Thoracic aorta (tissue), 2 donors: ENCODE measurements at regions not wholly inside any gene's neighbourhood (a gene's known extent, or its start where the extent isn't known, plus 50 kb on each side); places are given as distances from the start of the nearest gene placed in this dataset.

ENCODE experiments used
- ATAC-seq: fragments of 150-250 bp; one replicate; pipeline ENCODE4 v1.8.0; 2017; ENCODE audit warnings: low read depth; ENCODE audit not compliant: insufficient number of reproducible peaks, low FRiP score
- DNase-seq: peaks from one replicate; pipeline ENCODE4 v3.0.0-alpha.2; 2020; ENCODE audit warnings: low spot score
- H3K27ac ChIP-seq, 2 donors: fragments of 200-600 bp; sonication (generic); 1 replicate in 1 of 2; 2 replicates in 1 of 2; pipeline ENCODE4 v1.5.1; 2016; ENCODE audit warnings: mild to moderate bottlenecking in 2 of 2, moderate library complexity in 2 of 2
- H3K27me3 ChIP-seq: fragments of 200-600 bp; sonication (generic); replicated peaks from 2 replicates; pipeline ENCODE4 v1.6.0; 2016; ENCODE audit warnings: mild to moderate bottlenecking; ENCODE audit not compliant: insufficient read depth
- H3K36me3 ChIP-seq: fragments of 200-600 bp; sonication (generic); one replicate; pipeline ENCODE4 v1.5.1; 2016
- H3K4me1 ChIP-seq, 2 donors: fragments of 200-600 bp; sonication (generic); 1 replicate in 1 of 2; 2 replicates in 1 of 2; pipeline versions ENCODE4 v1.5.1 to v1.6.0; 2016; ENCODE audit warnings: low read depth in 2 of 2, mild to moderate bottlenecking in 1 of 2; ENCODE audit not compliant: control insufficient read depth in 1 of 2
- H3K4me3 ChIP-seq: fragments of 200-600 bp; sonication (generic); 2 replicates; pipeline ENCODE4 v1.5.1; 2016; ENCODE audit warnings: mild to moderate bottlenecking
- H3K9me3 ChIP-seq: fragments of 200-600 bp; sonication (generic); 2 replicates; pipeline ENCODE4 v1.5.1; 2016
- TF ChIP-seq, protein P1 (sequence below): fragments of 200-600 bp; sonication (generic); IDR thresholded peaks from one replicate; pipeline ENCODE4 v1.5.1; 2019; ENCODE audit warnings: antibody characterized with exemption

DNA sequence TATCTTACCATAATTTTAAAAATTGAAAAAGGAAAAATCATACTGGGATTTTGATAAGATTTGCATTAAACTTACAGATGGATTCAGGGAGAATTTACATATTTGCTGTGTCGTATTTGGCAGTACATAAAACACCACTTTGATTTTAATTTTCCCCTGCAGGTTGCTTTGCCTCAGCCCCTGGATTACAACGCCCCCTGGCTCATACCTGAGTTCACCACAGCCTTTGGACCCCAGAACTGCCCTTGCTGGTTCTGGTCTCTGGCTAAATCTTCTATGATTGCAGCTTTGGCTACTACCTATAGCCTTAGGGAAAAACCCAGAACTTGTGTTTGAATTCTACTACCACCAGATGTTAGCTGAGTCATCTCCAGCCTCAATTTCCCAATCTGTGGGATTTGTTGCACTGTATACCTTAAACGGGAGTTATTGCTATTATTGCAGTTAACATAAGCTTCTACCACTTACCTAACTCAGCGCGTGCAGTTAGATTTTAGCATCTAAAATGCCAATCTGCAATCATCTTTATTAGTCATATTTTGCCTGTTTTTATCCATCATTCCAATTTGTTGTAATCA lies 315.7 kb upstream of the GADL1 start:
- TF ChIP-seq, protein P1, sequence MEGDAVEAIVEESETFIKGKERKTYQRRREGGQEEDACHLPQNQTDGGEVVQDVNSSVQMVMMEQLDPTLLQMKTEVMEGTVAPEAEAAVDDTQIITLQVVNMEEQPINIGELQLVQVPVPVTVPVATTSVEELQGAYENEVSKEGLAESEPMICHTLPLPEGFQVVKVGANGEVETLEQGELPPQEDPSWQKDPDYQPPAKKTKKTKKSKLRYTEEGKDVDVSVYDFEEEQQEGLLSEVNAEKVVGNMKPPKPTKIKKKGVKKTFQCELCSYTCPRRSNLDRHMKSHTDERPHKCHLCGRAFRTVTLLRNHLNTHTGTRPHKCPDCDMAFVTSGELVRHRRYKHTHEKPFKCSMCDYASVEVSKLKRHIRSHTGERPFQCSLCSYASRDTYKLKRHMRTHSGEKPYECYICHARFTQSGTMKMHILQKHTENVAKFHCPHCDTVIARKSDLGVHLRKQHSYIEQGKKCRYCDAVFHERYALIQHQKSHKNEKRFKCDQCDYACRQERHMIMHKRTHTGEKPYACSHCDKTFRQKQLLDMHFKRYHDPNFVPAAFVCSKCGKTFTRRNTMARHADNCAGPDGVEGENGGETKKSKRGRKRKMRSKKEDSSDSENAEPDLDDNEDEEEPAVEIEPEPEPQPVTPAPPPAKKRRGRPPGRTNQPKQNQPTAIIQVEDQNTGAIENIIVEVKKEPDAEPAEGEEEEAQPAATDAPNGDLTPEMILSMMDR, result no peak
- no peak overlapping the region for H3K4me3 ChIP-seq
- no peaks in the 10 kb centered on the region for H3K36me3 ChIP-seq
- ATAC-seq (no peak), DNase-seq (no peak)
- H3K27me3 ChIP-seq, result no peaks in the 10 kb centered on the region
- no peaks in the 10 kb centered on the region for H3K9me3 ChIP-seq
- H3K27ac ChIP-seq, result no peak overlapping the region
- H3K4me1 ChIP-seq, result peaks cover 0 to 6% of the 10 kb centered on the region in 2 donors

DNA sequence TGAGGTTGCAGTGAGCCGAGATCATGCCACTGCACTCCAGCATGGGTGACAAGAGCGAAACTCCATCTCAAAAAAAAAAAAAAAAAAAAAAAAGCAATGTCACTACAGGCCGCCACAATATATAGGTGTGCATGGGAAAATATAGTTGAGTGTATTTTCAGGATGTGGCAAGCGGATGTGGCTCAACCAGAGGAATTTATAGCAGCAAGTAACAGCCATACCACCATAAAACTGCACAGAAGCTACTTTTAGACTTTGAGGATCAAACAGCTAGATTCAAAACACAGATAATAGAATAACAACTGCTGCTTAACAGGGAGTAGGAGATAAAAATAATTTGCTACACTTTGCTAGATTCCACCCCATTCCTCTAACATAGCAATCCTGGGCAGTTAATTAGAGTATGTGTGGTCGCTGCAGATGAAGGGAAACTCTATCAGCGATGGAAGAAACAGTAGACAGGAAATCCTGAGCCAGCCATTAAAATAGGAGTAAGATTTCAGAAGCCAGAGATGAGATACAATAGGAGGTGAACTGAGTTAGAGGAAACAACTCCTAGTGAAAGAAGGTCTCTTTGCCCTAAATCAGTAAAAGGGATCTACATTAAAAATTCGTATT lies 318.7 kb upstream of the STT3B start:
- DNase-seq, result no peak
- Histone ChIP-seq H3K27me3 (no peaks in the 10 kb centered on the region), H3K4me3 (no peak overlapping the region), H3K36me3 (no peaks in the 10 kb centered on the region), H3K9me3 (no peaks in the 10 kb centered on the region), H3K4me1 (no peaks in the 10 kb centered on the region), H3K27ac (no peak overlapping the region)
- TF ChIP-seq, protein P1, result no peak
- no peak for ATAC-seq

DNA sequence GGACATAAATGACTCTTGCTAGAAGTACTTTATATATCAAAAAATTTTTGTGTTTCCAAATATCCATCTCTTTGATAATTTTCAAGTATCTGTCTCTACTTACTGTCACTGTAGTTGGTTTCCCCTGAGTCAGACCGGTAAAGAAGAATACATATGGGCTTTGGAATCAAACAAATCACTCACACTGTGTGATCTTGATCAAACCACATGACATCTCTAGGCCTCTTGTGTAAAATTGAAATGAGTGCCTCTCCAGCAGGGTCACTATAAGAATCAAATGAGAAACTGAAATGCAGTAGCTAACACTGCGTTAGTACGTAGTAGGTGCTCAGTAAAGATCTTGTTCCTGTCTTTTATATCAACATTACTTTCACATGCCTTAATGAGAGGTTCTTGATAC lies 314.6 kb upstream of the STT3B start:
- Histone ChIP-seq H3K4me3 (no peak overlapping the region), H3K9me3 (no peaks in the 10 kb centered on the region), H3K36me3 (no peaks in the 10 kb centered on the region), H3K4me1 (no peaks in the 10 kb centered on the region), H3K27ac (no peak overlapping the region), H3K27me3 (no peaks in the 10 kb centered on the region)
- no peak for DNase-seq
- TF ChIP-seq, protein P1, result no peak
- ATAC-seq, result no peak

DNA sequence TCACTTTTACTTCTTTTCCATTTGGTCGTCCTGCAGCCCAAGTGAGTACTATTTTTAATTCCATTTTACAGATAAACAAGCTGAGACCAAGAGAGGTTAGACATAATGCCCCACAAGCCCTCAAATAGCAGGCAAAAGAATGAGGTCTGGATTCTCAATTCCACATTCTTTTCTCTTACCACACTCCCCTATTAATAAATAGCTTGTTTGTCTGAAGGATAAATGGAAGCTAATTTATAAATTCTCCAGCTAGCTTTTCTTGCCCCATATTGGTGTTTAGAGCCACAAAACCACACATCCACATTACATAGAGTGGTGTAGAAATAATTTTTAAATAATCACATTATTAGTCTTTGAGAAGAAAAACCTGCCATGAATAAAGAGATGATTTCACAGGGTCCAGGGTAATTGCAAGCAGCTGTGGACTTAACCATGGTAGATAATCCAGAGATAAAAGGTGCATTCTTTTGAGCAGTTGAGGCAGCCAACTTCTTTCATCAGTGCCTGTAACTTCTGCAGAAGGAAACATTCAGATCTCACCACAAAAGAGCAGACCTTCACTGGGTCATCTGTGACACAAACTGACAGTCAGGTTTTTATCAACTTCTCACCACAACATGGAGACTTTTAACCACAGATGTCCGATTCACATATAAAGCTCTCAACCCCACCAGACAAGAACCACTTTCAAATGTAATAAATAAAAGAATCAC lies 313.4 kb upstream of the STT3B start:
- peaks cover 0 to 3% of the 10 kb centered on the region in 2 donors for H3K4me1 ChIP-seq
- no peak overlapping the region for H3K27ac ChIP-seq

DNA sequence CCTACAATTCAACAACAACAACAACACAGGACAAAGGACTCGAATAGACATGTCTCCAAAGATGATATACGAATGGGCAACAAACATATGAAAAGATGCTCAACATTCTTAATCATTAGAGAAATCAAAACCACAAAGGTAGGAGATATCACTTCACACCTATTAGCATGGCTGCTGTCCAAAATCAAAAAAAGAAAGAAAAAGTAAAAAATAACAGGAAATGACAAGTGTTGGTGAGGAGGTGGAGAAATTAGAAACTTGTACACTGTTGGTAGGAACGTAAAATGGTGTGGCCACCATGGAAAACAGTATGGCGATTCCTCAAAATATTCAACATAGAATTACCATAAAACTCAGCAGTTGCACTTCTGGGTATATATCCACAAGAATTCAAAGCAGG lies 312.3 kb upstream of the STT3B start:
- DNase-seq (no peak), ATAC-seq (no peak)
- Histone ChIP-seq H3K27ac (no peak overlapping the region), H3K9me3 (no peaks in the 10 kb centered on the region), H3K4me3 (no peak overlapping the region), H3K27me3 (no peaks in the 10 kb centered on the region), H3K4me1 (peaks cover 0 to 3% of the 10 kb centered on the region in 2 donors), H3K36me3 (no peaks in the 10 kb centered on the region)
- TF ChIP-seq, protein P1, result no peak

More for the DNA sequence above, 313.4 kb upstream of the STT3B start:
- TF ChIP-seq, protein P1, result no peak
- no peaks in the 10 kb centered on the region for H3K36me3 ChIP-seq
- no peak overlapping the region for H3K4me3 ChIP-seq
- no peak for ATAC-seq
- no peaks in the 10 kb centered on the region for H3K9me3 ChIP-seq
- no peak for DNase-seq
- no peaks in the 10 kb centered on the region for H3K27me3 ChIP-seq
